Endothelial cell (in vitro differentiated cells): ENCODE measurements at regions not wholly inside any gene's neighbourhood (a gene's known extent, or its start where the extent isn't known, plus 50 kb on each side); places are given as distances from the start of the nearest gene placed in this dataset.

Source experiments
- DNase-seq: peaks from one replicate; pipeline ENCODE4 v3.0.0; 2021; ENCODE audit warnings: low spot score
- H3K27ac Mint-ChIP-seq: one replicate; pipeline ENCODE4 v1.8.0; 2021; ENCODE audit warnings: mixed read lengths, inconsistent platforms; ENCODE audit not compliant: unreplicated experiment
- H3K27me3 Mint-ChIP-seq: one replicate; pipeline ENCODE4 v1.8.0; 2021; ENCODE audit warnings: mild to moderate bottlenecking, moderate library complexity, mixed read lengths, inconsistent platforms; ENCODE audit not compliant: unreplicated experiment
- H3K36me3 Mint-ChIP-seq: one replicate; pipeline ENCODE4 v1.8.0; 2021; ENCODE audit warnings: mild to moderate bottlenecking, low read depth, mixed read lengths, inconsistent platforms; ENCODE audit not compliant: unreplicated experiment
- H3K4me1 Mint-ChIP-seq: one replicate; pipeline ENCODE4 v1.8.0; 2021; ENCODE audit warnings: mild to moderate bottlenecking, mixed read lengths, inconsistent platforms; ENCODE audit not compliant: unreplicated experiment
- H3K4me3 Mint-ChIP-seq: one replicate; pipeline ENCODE4 v1.8.0; 2021; ENCODE audit warnings: mild to moderate bottlenecking, mixed read lengths, inconsistent platforms; ENCODE audit not compliant: unreplicated experiment
- H3K9me3 Mint-ChIP-seq: one replicate; pipeline ENCODE4 v1.8.0; 2021; ENCODE audit warnings: mixed read lengths, inconsistent platforms; ENCODE audit not compliant: unreplicated experiment
- CTCF ChIP-seq: fragments of 200-600 bp; sonication (generic); IDR thresholded peaks from one replicate; pipeline ENCODE4 v1.5.0; 2021; ENCODE audit warnings: antibody characterized with exemption; ENCODE audit not compliant: unreplicated experiment

- no peak overlapping the region for H3K27ac Mint-ChIP-seq
- DNase-seq, result no peak
- no peaks in the 10 kb centered on the region for H3K27me3 Mint-ChIP-seq
- no peak for TF ChIP-seq CTCF
- no peaks in the 10 kb centered on the region for H3K36me3 Mint-ChIP-seq
- no peaks in the 10 kb centered on the region for H3K4me1 Mint-ChIP-seq
- no peak overlapping the region for H3K4me3 Mint-ChIP-seq
- H3K9me3 Mint-ChIP-seq, result no peaks in the 10 kb centered on the region
Measured at GRCh38 chr6:77249560-77249959, 213.7 kb downstream of the HTR1B start.

DNA sequence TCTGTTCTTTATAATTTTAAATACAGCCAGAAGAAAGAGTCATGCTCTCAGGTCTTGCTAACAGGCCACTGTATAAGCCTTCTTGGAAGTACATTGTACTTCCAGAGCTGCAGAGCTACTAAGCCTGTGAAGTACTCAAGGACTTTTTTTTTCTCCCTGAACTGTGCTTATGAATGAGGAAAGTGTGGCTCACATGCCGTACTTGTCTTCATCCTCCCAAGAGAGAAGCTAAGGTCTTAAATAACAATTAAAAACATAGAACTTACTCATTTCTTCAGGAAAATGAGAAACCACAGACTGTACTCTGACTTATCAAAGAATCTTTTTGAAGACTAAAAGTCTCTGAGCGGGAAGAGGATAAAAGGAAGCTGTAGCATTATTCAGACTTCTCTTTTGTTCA lies 218.3 kb downstream of the HTR1B start:
- H3K27me3 Mint-ChIP-seq, result no peaks in the 10 kb centered on the region
- no peak overlapping the region for H3K27ac Mint-ChIP-seq
- no peak for DNase-seq
- H3K4me3 Mint-ChIP-seq, result no peak overlapping the region
- H3K9me3 Mint-ChIP-seq, result no peaks in the 10 kb centered on the region
- no peaks in the 10 kb centered on the region for H3K36me3 Mint-ChIP-seq
- H3K4me1 Mint-ChIP-seq, result no peaks in the 10 kb centered on the region
- no peak for TF ChIP-seq CTCF

DNA sequence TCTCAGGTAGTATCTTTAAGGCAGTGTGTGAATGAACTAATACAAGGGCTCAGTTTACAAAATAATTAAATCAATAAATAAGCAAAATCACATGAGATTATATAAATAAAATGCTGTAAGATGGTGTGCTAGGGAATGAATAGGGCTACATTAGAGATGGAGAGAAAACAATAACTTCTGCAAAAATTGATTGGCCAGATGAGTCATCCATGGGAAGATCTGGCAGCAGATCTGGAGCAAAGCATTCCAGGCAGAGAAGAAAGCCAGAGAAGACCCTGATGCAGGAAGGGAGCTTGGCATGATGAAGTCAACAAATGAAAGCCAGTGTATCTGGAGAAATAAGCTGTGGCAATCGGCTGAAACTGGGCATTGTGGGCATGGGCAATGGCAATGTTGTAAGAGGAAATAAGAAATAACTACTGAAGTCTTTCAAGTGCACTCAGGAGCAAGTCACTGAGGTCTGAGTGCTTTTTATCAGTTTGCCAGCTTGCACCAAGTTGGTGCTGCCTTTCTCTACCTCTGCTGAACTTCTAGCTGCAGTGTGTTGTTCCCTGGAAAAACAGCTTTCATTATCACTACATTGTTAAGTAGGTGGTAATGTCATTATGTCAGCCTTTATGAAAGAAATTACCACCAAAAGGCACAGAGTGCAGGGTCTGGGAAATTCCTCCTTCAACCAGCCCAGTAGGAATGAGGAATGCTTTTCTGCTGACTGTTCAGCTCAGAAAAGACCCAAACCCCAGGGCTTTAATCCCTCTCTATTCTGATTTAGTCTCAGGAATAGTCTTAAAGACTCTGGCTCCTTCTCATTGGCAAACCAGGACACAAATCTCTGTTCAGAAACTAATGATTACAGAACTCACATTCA lies 231.6 kb downstream of the HTR1B start:
- H3K27ac Mint-ChIP-seq, result no peak overlapping the region
- no peaks in the 10 kb centered on the region for H3K9me3 Mint-ChIP-seq
- no peak for TF ChIP-seq CTCF
- DNase-seq, result no peak
- no peaks in the 10 kb centered on the region for H3K36me3 Mint-ChIP-seq
- H3K4me3 Mint-ChIP-seq, result no peak overlapping the region
- no peaks in the 10 kb centered on the region for H3K4me1 Mint-ChIP-seq
- no peaks in the 10 kb centered on the region for H3K27me3 Mint-ChIP-seq

- no peaks in the 10 kb centered on the region for H3K9me3 Mint-ChIP-seq
- TF ChIP-seq CTCF, result no peak
- H3K36me3 Mint-ChIP-seq, result peaks cover 3% of the 10 kb centered on the region
- H3K4me1 Mint-ChIP-seq, result no peaks in the 10 kb centered on the region
- no peak overlapping the region for H3K27ac Mint-ChIP-seq
- no peaks in the 10 kb centered on the region for H3K27me3 Mint-ChIP-seq
- no peak for DNase-seq
- no peak overlapping the region for H3K4me3 Mint-ChIP-seq
Measured at GRCh38 chr6:77228279-77228678, 235.0 kb downstream of the HTR1B start.

- Mint-ChIP-seq H3K4me3 (no peak overlapping the region), H3K9me3 (peaks cover 8% of the 10 kb centered on the region), H3K4me1 (peaks cover 4% of the 10 kb centered on the region), H3K27me3 (no peaks in the 10 kb centered on the region), H3K36me3 (peaks cover 8% of the 10 kb centered on the region), H3K27ac (no peak overlapping the region)
- DNase-seq, result no peak
- TF ChIP-seq CTCF, result no peak
Measured at GRCh38 chr6:77217896-77218295, 245.4 kb downstream of the HTR1B start.
